ENCODE measurements at regions not wholly inside any gene's neighbourhood (a gene's known extent, or its start where the extent isn't known, plus 50 kb on each side); places are given as distances from the start of the nearest gene placed in this dataset.

GRCh38 chr4:140268186-140268841, 105.1 kb upstream of the SCOC start:
- 57 to 63% methylated on average over 6 of the region's 6 CpGs for WGBS, 2 donors
- H3K36me3 ChIP-seq (ENCODE audit: low read depth, missing control alignments) = no peaks in the 10 kb centered on the region
- DNase-seq = no peak
- TF ChIP-seq, protein P1, sequence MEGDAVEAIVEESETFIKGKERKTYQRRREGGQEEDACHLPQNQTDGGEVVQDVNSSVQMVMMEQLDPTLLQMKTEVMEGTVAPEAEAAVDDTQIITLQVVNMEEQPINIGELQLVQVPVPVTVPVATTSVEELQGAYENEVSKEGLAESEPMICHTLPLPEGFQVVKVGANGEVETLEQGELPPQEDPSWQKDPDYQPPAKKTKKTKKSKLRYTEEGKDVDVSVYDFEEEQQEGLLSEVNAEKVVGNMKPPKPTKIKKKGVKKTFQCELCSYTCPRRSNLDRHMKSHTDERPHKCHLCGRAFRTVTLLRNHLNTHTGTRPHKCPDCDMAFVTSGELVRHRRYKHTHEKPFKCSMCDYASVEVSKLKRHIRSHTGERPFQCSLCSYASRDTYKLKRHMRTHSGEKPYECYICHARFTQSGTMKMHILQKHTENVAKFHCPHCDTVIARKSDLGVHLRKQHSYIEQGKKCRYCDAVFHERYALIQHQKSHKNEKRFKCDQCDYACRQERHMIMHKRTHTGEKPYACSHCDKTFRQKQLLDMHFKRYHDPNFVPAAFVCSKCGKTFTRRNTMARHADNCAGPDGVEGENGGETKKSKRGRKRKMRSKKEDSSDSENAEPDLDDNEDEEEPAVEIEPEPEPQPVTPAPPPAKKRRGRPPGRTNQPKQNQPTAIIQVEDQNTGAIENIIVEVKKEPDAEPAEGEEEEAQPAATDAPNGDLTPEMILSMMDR (IDR thresholded peaks at IDR 0.05) = no peak
- no peak for TF ChIP-seq POLR2A (IDR thresholded peaks at IDR 0.05)
- no peaks in the 10 kb centered on the region for H3K9me3 ChIP-seq
- H3K4me1 ChIP-seq = no peaks in the 10 kb centered on the region
- no peaks in the 10 kb centered on the region for H3K27me3 ChIP-seq
- no peak overlapping the region for H3K4me3 ChIP-seq
- H3K27ac ChIP-seq = no peak overlapping the region
- intact Hi-C loops (cut with DNase I; ENCODE audit: low total_unique reads) = no loop called here

- no peaks in the 10 kb centered on the region for H3K27me3 ChIP-seq
- no peak overlapping the region for H3K4me3 ChIP-seq
- no peaks in the 10 kb centered on the region for H3K4me1 ChIP-seq
- H3K36me3 ChIP-seq (ENCODE audit: low read depth, missing control alignments) = no peaks in the 10 kb centered on the region
- H3K9me3 ChIP-seq = no peaks in the 10 kb centered on the region
- TF ChIP-seq, protein P1 (IDR thresholded peaks at IDR 0.05) = no peak
- no peak for TF ChIP-seq POLR2A (IDR thresholded peaks at IDR 0.05)
- H3K27ac ChIP-seq = no peak overlapping the region
- DNase-seq = no peak
- WGBS, 2 donors = 74 to 81% methylated on average over 14 of the region's 14 CpGs
- intact Hi-C loops (cut with DNase I; ENCODE audit: low total_unique reads) = no loop called here
These were observed 105.9 kb upstream of the SCOC start for GRCh38 chr4:140267576-140267975.

GRCh38 chr4:140266958-140267568, 106.4 kb upstream of the SCOC start:
- Histone ChIP-seq H3K4me3 (no peak overlapping the region), H3K27ac (no peak overlapping the region), H3K27me3 (no peaks in the 10 kb centered on the region), H3K36me3 (ENCODE audit: low read depth, missing control alignments) (no peaks in the 10 kb centered on the region), H3K9me3 (no peaks in the 10 kb centered on the region), H3K4me1 (no peaks in the 10 kb centered on the region)
- TF ChIP-seq POLR2A (IDR thresholded peaks at IDR 0.05) = no peak
- TF ChIP-seq, protein P1 (IDR thresholded peaks at IDR 0.05) = no peak
- no peak for DNase-seq
- intact Hi-C loops (cut with DNase I; ENCODE audit: low total_unique reads) = no loop called here
- whole genome bisulfite sequencing, 2 donors = 88 to 89% methylated on average over 10 of the region's 10 CpGs

DNA sequence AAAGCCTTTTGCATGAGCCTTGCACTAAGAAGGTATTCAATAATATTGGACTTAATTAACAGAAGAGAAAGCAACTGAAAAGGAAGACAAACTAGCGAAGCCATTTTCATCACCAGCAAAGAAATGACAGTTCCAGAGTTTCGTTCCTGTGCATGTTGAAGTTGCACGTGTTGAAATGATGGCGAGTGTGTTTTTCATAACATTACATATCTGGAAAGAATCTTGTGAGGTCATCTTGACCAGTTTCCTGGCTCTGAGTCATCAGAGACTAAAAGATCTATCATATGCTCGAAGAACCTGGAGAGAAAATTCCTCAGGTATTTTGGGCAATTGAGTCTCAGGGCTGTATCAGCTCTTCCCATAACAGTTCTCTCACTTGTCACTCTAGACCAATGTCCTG, 106.2 kb upstream of the MAML3 start:
- intact Hi-C loops (cut with DNase I; ENCODE audit: low total_unique reads) = no loop called here
- H3K27me3 ChIP-seq = no peaks in the 10 kb centered on the region
- H3K27ac ChIP-seq = no peak overlapping the region

More for the DNA sequence above, 106.2 kb upstream of the MAML3 start:
- DNase-seq = no peak
- WGBS, 2 donors = 74 to 87% methylated on average over 5 of the region's 5 CpGs
- Histone ChIP-seq H3K9me3 (no peaks in the 10 kb centered on the region), H3K4me1 (no peaks in the 10 kb centered on the region), H3K4me3 (no peak overlapping the region), H3K36me3 (ENCODE audit: low read depth, missing control alignments) (no peaks in the 10 kb centered on the region)
- TF ChIP-seq POLR2A (IDR thresholded peaks at IDR 0.05) = no peak
- TF ChIP-seq, protein P1 (IDR thresholded peaks at IDR 0.05) = no peak

All from testis (tissue), 2 donors.